Peyer's patch (tissue), 4 donors: ENCODE measurements at regions not wholly inside any gene's neighbourhood (a gene's known extent, or its start where the extent isn't known, plus 50 kb on each side); places are given as distances from the start of the nearest gene placed in this dataset.

Experiments used
- CTCF ChIP-seq, 6 experiments: fragments of 450-650 bp in 4 of 6; fragments of 200-600 bp in 2 of 6; sonication (generic) in 1 of 6; IDR thresholded peaks; one replicate each; pipeline ENCODE4 v1.5.1; 2017 to 2019; ENCODE audit warnings: antibody characterized with exemption in 6 of 6, mild to moderate bottlenecking in 3 of 6, moderate library complexity in 1 of 6
- POLR2A ChIP-seq, 2 donors: fragments of 450-650 bp; IDR thresholded peaks; one replicate each; pipeline ENCODE4 v1.5.1; 2017; ENCODE audit warnings: antibody characterized with exemption in 2 of 2, mild to moderate bottlenecking in 2 of 2, moderate library complexity in 2 of 2

DNA sequence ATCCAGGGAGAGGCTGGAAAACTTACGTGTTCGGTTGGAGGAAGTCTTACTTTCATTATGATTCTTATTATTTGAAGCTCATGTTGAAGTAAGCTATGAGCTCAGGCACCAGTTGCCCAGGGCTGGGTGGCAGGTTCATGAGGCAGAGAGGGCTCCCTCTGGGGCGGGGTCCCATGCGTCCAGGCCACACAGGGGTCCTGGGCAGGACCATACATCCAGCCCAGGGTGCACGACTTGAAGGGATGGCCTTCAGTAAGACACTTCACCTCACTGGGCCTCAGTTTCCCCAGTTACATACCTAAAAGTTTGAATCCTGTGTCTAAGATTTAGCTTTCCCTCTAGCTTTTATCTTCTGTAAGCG, 107.3 kb upstream of the B3GAT1 start:
- TF ChIP-seq CTCF (IDR thresholded peaks at IDR 0.05) (no peak), POLR2A (IDR thresholded peaks at IDR 0.05) (no peak)
